GM12878 (cell line): ENCODE measurements at regions not wholly inside any gene's neighbourhood (a gene's known extent, or its start where the extent isn't known, plus 50 kb on each side); places are given as distances from the start of the nearest gene placed in this dataset.

Source experiments
- CBX5 ChIP-seq: sonication (generic); IDR thresholded peaks from 2 replicates; pipeline ENCODE4 v1.6.1; 2016; ENCODE audit warnings: low read depth, moderate library complexity, mild to moderate bottlenecking, inconsistent platforms
- EP300 ChIP-seq, 2 experiments: fragments of 150-350 bp in 1 of 2; IDR thresholded peaks; 2 replicates each; pipeline ENCODE4 v1.6.1; 2011 to 2012; ENCODE audit warnings: low read depth in 2 of 2, low read length in 2 of 2, borderline replicate concordance in 1 of 2, improper control_type of control experiment in 1 of 2, inconsistent platforms in 1 of 2; ENCODE audit not compliant: control insufficient read depth in 1 of 2
- HDGF ChIP-seq: fragments of 450-650 bp; IDR thresholded peaks from 2 replicates; pipeline ENCODE4 v1.6.1; 2016; ENCODE audit warnings: antibody characterized with exemption
- POLR2A ChIP-seq: IDR thresholded peaks from 2 replicates; pipeline ENCODE4 v1.6.1; 2011; ENCODE audit warnings: low read depth, mild to moderate bottlenecking, low read length
- POLR2AphosphoS2 ChIP-seq: IDR thresholded peaks from 2 replicates; pipeline ENCODE4 v1.6.1; 2011; ENCODE audit warnings: low read depth, mild to moderate bottlenecking, low read length, improper control_type of control experiment, moderate library complexity
- POLR2AphosphoS5 ChIP-seq: IDR thresholded peaks from 2 replicates; pipeline ENCODE4 v1.6.1; 2011; ENCODE audit warnings: mild to moderate bottlenecking, low read length, inconsistent platforms
- SMC3 ChIP-seq: IDR thresholded peaks from 2 replicates; pipeline ENCODE4 v1.6.1; 2011; ENCODE audit warnings: low read length, improper control_type of control experiment, borderline replicate concordance
- SUZ12 ChIP-seq: fragments of 200-600 bp; sonication (generic); IDR thresholded peaks from one replicate; pipeline ENCODE4 v1.6.1; 2018; ENCODE audit warnings: antibody characterized with exemption, mild to moderate bottlenecking; ENCODE audit not compliant: unreplicated experiment
- ZNF207 ChIP-seq: fragments of 450-650 bp; IDR thresholded peaks from 2 replicates; pipeline ENCODE4 v1.6.1; 2014; ENCODE audit warnings: antibody characterized with exemption, mild to moderate bottlenecking, borderline replicate concordance
- TF ChIP-seq, protein P1 (sequence below), 3 experiments: IDR thresholded peaks in 2 of 3; conservative IDR thresholded peaks in 1 of 3; 2 replicates each; pipeline ENCODE4 v1.5.1; 2011; ENCODE audit warnings: low read depth in 3 of 3, low read length in 3 of 3, mild to moderate bottlenecking in 3 of 3, control low read depth in 2 of 3, moderate library complexity in 2 of 3, inconsistent platforms in 1 of 3, mixed read lengths in 1 of 3; ENCODE audit not compliant: control insufficient read depth in 2 of 3, insufficient read depth in 1 of 3; ENCODE audit errors: extremely low read depth in 1 of 3
- TF ChIP-seq, protein P2 (sequence below): fragments of 450-650 bp; formaldehyde crosslinking; IDR thresholded peaks from 2 replicates; pipeline ENCODE4 v1.4.0; 2020; ENCODE audit warnings: mild to moderate bottlenecking, moderate library complexity
- TF ChIP-seq, protein P3 (sequence below): IDR thresholded peaks from 2 replicates; pipeline ENCODE4 v1.6.1; 2012; ENCODE audit warnings: low read depth, low read length, improper control_type of control experiment

DNA sequence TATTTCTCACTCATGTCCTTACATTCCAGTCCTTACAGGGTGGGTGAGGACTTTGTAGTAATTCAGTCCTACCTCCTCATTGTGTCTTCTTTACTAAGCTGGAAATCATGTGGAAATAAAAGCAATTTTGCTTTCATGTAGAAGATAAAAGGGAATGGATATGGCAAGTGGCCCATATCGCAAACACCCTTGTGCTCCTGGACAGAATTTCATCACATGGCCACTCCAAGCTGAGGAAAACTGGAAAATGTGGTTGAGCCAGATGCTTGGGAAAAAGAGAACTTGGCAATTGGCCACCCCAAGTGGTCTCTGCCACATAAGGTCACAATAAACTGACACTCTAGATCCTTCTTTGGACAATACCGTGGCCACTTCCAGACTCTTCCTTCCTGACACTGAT lies 64.2 kb upstream of the IFNG-AS1 start:
- TF ChIP-seq, protein P1, sequence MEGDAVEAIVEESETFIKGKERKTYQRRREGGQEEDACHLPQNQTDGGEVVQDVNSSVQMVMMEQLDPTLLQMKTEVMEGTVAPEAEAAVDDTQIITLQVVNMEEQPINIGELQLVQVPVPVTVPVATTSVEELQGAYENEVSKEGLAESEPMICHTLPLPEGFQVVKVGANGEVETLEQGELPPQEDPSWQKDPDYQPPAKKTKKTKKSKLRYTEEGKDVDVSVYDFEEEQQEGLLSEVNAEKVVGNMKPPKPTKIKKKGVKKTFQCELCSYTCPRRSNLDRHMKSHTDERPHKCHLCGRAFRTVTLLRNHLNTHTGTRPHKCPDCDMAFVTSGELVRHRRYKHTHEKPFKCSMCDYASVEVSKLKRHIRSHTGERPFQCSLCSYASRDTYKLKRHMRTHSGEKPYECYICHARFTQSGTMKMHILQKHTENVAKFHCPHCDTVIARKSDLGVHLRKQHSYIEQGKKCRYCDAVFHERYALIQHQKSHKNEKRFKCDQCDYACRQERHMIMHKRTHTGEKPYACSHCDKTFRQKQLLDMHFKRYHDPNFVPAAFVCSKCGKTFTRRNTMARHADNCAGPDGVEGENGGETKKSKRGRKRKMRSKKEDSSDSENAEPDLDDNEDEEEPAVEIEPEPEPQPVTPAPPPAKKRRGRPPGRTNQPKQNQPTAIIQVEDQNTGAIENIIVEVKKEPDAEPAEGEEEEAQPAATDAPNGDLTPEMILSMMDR (IDR thresholded peaks at IDR 0.05 in 2 of 3, conservative IDR thresholded peaks at IDR 0.05 in 1 of 3; ENCODE audit: control insufficient read depth in 2 of 3, extremely low read depth in 1 of 3, insufficient read depth in 1 of 3, low read depth in 3 of 3, low read length in 3 of 3) = no peak
- TF ChIP-seq POLR2AphosphoS2 (no peak), CBX5 (no peak), EP300 (IDR thresholded peaks at IDR 0.05; ENCODE audit: borderline replicate concordance in 1 of 2, control insufficient read depth in 1 of 2, low read depth in 2 of 2, low read length in 2 of 2) (no peak), POLR2AphosphoS5 (no peak), HDGF (no peak), POLR2A (no peak), SMC3 (no peak), SUZ12 (no peak), ZNF207 (no peak)
- TF ChIP-seq, protein P2, sequence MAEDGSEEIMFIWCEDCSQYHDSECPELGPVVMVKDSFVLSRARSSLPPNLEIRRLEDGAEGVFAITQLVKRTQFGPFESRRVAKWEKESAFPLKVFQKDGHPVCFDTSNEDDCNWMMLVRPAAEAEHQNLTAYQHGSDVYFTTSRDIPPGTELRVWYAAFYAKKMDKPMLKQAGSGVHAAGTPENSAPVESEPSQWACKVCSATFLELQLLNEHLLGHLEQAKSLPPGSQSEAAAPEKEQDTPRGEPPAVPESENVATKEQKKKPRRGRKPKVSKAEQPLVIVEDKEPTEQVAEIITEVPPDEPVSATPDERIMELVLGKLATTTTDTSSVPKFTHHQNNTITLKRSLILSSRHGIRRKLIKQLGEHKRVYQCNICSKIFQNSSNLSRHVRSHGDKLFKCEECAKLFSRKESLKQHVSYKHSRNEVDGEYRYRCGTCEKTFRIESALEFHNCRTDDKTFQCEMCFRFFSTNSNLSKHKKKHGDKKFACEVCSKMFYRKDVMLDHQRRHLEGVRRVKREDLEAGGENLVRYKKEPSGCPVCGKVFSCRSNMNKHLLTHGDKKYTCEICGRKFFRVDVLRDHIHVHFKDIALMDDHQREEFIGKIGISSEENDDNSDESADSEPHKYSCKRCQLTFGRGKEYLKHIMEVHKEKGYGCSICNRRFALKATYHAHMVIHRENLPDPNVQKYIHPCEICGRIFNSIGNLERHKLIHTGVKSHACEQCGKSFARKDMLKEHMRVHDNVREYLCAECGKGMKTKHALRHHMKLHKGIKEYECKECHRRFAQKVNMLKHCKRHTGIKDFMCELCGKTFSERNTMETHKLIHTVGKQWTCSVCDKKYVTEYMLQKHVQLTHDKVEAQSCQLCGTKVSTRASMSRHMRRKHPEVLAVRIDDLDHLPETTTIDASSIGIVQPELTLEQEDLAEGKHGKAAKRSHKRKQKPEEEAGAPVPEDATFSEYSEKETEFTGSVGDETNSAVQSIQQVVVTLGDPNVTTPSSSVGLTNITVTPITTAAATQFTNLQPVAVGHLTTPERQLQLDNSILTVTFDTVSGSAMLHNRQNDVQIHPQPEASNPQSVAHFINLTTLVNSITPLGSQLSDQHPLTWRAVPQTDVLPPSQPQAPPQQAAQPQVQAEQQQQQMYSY = no peak
- TF ChIP-seq, protein P3, sequence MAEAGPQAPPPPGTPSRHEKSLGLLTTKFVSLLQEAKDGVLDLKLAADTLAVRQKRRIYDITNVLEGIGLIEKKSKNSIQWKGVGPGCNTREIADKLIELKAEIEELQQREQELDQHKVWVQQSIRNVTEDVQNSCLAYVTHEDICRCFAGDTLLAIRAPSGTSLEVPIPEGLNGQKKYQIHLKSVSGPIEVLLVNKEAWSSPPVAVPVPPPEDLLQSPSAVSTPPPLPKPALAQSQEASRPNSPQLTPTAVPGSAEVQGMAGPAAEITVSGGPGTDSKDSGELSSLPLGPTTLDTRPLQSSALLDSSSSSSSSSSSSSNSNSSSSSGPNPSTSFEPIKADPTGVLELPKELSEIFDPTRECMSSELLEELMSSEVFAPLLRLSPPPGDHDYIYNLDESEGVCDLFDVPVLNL = no peak
